ELR (cell line): ENCODE measurements at regions not wholly inside any gene's neighbourhood (a gene's known extent, or its start where the extent isn't known, plus 50 kb on each side); places are given as distances from the start of the nearest gene placed in this dataset.

Experiments used
- DNase-seq: peaks from one replicate; pipeline ENCODE4 v3.0.0-alpha.2; 2015; ENCODE audit warnings: low read depth

GRCh38 chr2:74065456-74065855, 80.7 kb downstream of the TET3 start:
- DNase-seq, result no peak

DNA sequence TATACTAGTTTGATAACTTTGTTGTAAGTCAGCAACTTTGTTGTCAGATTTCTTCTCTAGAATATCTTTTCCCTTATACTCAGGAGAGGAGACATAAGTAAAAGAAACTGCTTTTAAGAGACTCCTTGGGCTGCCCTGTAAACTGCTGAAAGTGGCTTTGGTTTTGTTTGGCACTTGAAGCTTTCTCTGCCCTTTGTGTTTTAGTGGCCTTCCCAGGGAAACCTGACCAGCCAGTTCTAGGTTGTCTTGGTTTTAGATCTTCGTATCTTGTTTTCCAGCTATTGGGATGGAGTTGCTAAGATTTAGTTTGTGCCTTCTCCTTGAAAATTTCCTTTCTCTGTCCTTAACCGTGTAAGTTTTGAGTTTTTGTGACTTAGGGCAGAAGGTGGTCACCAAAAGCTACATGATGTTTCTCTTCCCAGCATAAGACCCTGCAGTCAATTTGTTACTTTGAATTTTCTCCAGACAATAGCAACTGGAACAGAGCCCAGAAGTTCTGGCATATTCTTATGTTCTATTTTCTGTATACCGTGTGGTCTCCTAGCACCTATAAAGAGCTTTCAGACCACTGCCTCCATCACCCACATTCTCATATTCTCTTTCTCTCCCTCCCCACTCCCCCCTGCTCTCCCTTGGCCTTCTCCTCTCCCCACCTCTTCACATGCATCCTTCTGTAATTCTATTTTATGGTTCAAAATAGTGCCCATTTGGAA, 81.1 kb downstream of the BOLA3 start:
- DNase-seq, result no peak

GRCh38 chr2:74067221-74067747, 80.4 kb downstream of the BOLA3 start:
- DNase-seq, result no peak

GRCh38 chr2:74070991-74071390, 76.7 kb downstream of the BOLA3 start:
- no peak for DNase-seq

- no peak for DNase-seq
Measured at GRCh38 chr2:74071426-74071825, 76.3 kb downstream of the BOLA3 start.

DNA sequence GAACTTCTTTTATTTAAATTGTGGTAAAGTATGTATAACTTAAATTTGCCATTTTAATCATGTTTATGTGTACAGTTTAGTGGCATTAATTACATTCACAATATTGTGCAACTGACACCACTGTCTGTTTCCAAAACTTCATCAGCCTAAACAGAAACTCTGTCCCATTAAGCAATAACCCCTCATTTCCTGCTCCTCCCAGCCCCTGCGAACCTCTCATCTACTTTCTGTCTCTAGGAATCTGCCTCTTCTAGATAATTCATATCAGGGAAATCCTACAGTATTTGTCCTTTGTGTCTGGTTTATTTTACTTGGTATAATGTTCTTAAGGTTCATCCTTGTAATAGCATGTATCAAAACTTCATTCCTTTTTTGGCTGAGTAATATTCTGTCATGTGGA, 75.1 kb downstream of the BOLA3 start:
- DNase-seq, result no peak

DNA sequence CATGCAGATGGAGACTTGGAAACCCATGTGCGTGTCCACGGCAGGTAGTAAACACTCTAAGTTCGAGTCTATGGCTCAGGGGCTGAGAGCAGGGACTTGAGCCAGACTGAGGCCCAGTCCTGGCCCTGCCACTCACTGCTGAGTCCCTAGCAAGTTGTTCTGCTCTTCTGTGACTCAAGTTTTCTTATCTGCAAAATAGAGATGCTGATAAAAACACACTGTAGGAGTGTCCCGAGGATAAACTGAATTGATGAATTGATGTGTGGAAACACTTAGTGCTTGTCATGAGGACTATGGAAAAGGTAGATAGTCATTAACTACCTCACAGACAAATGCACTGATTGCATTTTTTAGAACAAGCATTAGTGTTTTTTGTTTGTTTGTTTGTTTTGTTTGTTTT, 73.2 kb downstream of the BOLA3 start:
- DNase-seq, result no peak

GRCh38 chr2:74076074-74076470, 71.6 kb downstream of the BOLA3 start:
- DNase-seq, result no peak

DNA sequence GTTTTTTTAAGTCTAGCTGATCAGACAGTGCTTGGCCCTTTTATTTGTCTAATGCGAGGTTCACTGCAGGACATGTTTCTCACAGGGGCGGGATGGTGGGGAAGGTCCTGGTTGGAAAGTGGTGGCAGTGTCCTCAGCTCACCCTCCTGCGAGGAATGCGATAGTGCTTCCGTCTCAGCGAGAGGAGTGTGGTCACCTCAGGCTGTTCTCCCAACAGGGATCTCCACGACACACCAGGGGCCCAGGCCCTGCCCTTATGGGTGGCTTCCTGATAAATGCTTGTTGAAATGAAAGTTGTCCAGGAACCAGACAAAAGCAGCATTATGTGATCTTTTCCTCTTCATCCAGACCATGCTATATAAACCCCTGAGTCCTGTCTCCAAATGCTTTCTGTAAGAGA, 70.1 kb downstream of the BOLA3 start:
- DNase-seq, result no peak

GRCh38 chr2:74078466-74078865, 69.2 kb downstream of the BOLA3 start:
- DNase-seq, result no peak

- DNase-seq, result no peak
Measured at GRCh38 chr2:74079522-74080341, 68.0 kb downstream of the BOLA3 start.

DNA sequence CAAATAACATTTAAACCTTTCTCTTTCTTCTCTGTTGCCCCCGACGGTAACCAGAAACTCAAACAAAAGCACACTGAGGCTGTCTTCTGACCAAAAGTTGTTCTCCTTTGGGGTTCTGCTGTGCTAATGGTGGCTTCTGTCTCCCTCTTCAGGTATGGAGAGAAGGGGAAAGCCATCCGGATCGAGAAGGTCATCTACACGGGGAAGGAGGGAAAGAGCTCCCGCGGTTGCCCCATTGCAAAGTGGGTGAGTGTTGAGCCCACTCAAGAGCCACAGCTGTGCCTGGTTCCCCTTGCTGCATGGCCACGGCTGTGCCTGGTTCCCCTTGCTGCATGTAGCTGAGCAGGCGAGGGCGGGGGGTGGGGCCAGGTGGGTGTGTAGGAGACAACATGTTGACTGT, 67.4 kb downstream of the BOLA3 start:
- peak; percentile 7 for DNase-seq

GRCh38 chr2:74081030-74081762, 66.5 kb downstream of the BOLA3 start:
- no peak for DNase-seq

DNA sequence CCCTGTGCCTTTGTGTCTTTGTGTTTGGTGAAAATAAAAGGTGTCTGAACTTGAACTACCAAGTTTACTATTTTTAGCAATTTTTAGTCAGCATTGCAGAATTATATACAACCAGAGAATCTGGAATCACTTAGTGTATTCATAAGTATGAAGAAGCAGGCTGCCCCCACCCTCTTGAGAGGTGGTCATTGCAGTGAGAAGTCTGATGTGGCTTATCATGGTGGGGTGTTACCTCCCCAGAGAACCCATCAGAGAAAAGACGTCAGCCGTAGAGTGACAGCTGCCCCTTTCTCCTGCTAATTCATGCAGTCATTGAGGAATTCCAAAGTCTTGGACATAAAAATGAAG, 66.0 kb downstream of the BOLA3 start:
- no peak for DNase-seq

DNA sequence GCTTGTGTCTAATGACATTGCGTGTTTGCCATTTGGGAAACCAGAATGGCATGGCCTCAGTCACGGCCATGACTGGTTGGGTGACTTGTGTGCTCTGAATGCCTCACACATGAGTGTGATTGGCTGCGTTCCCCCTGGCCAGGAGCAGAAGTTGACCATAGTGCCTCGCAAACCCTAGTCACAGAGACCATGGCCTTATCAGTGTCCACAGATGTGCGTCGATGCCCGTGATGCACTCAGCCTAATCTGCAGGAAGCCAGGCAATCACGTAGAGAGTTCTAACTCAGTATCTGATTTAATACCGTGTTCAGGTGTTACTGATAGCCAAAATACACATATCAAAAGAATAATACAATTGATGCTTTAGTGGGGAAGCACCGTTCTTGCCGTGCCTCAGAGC, 64.0 kb downstream of the BOLA3 start:
- DNase-seq, result no peak
